ENCODE measurements at regions not wholly inside any gene's neighbourhood (a gene's known extent, or its start where the extent isn't known, plus 50 kb on each side); places are given as distances from the start of the nearest gene placed in this dataset.

- TF ChIP-seq CTCF (IDR thresholded peaks at IDR 0.05; ENCODE audit: poor library complexity, severe bottlenecking) (no peak), POLR2AphosphoS5 (IDR thresholded peaks at IDR 0.05) (no peak), EZH2 (IDR thresholded peaks at IDR 0.05; ENCODE audit: borderline replicate concordance, insufficient read depth, low read length, poor library complexity, severe bottlenecking) (no peak), SMC3 (conservative IDR thresholded peaks at IDR 0.05; ENCODE audit: poor library complexity) (no peak), TAF1 (IDR thresholded peaks at IDR 0.05; ENCODE audit: low read depth) (no peak), EP300 (conservative IDR thresholded peaks at IDR 0.05; ENCODE audit: poor library complexity, severe bottlenecking) (no peak), RAD21 (conservative IDR thresholded peaks at IDR 0.05) (no peak)
- TF ChIP-seq, protein P1, sequence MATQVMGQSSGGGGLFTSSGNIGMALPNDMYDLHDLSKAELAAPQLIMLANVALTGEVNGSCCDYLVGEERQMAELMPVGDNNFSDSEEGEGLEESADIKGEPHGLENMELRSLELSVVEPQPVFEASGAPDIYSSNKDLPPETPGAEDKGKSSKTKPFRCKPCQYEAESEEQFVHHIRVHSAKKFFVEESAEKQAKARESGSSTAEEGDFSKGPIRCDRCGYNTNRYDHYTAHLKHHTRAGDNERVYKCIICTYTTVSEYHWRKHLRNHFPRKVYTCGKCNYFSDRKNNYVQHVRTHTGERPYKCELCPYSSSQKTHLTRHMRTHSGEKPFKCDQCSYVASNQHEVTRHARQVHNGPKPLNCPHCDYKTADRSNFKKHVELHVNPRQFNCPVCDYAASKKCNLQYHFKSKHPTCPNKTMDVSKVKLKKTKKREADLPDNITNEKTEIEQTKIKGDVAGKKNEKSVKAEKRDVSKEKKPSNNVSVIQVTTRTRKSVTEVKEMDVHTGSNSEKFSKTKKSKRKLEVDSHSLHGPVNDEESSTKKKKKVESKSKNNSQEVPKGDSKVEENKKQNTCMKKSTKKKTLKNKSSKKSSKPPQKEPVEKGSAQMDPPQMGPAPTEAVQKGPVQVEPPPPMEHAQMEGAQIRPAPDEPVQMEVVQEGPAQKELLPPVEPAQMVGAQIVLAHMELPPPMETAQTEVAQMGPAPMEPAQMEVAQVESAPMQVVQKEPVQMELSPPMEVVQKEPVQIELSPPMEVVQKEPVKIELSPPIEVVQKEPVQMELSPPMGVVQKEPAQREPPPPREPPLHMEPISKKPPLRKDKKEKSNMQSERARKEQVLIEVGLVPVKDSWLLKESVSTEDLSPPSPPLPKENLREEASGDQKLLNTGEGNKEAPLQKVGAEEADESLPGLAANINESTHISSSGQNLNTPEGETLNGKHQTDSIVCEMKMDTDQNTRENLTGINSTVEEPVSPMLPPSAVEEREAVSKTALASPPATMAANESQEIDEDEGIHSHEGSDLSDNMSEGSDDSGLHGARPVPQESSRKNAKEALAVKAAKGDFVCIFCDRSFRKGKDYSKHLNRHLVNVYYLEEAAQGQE (IDR thresholded peaks at IDR 0.05; ENCODE audit: borderline replicate concordance): no peak
Measured at GRCh38 chr19:29323440-29324290, 110.7 kb upstream of the UQCRFS1 start.

Data from neural cell (in vitro differentiated cells).